PC-9 (cell line): ENCODE measurements at regions not wholly inside any gene's neighbourhood (a gene's known extent, or its start where the extent isn't known, plus 50 kb on each side); places are given as distances from the start of the nearest gene placed in this dataset.

Experiments
- BruUV-seq: library from RNA; stranded (reverse); fragments of 400-500 nt; replicated peaks from 2 replicates; lab custom pipeline; 2021; lab: Mats Ljungman, UMichigan
- CTCF ChIA-PET: fragments of 300-600 bp; sonication (Branson Sonifier 250); formaldehyde crosslinking; loops from one replicate; lab custom pipeline; 2022; ENCODE audit warnings: antibody characterized with exemption; lab: Charles Lee
- POLR2A ChIA-PET: fragments of 300-600 bp; sonication (Branson Sonifier 250); formaldehyde crosslinking; loops from one replicate; lab custom pipeline; 2022; ENCODE audit warnings: antibody characterized with exemption; ENCODE audit not compliant: unreplicated experiment; lab: Charles Lee
- DNase-seq, 2 experiments: peaks; one replicate each; pipeline versions ENCODE4 v3.0.0 to v3.0.0-alpha.2; 2015 to 2022; ENCODE audit warnings: mixed read lengths in 1 of 2
- H2AFZ ChIP-seq: fragments of 200-600 bp; sonication (generic); 2 replicates; pipeline ENCODE4 v1.8.1; 2017; ENCODE audit warnings: antibody characterized with exemption
- H3F3A ChIP-seq: fragments of 200-600 bp; sonication (generic); 2 replicates; pipeline ENCODE4 v1.8.1; 2017; ENCODE audit warnings: antibody characterized with exemption, mild to moderate bottlenecking, low read depth; ENCODE audit not compliant: insufficient read depth
- H3K27ac ChIP-seq: fragments of 200-600 bp; sonication (generic); 2 replicates; pipeline ENCODE4 v1.6.1; 2016; ENCODE audit warnings: mixed run types
- H3K27me3 ChIP-seq: fragments of 200-600 bp; sonication (generic); 2 replicates; pipeline ENCODE4 v1.6.1; 2016; ENCODE audit warnings: low read depth, mixed run types; ENCODE audit not compliant: insufficient read depth
- H3K36me3 ChIP-seq: fragments of 200-600 bp; sonication (generic); 2 replicates; pipeline ENCODE4 v1.6.1; 2016; ENCODE audit warnings: low read depth, mixed run types
- H3K4me1 ChIP-seq: fragments of 200-600 bp; sonication (generic); replicated peaks from 2 replicates; pipeline ENCODE4 v1.6.1; 2016; ENCODE audit warnings: mixed run types; ENCODE audit not compliant: insufficient read depth
- H3K4me2 ChIP-seq: fragments of 200-600 bp; sonication (generic); 2 replicates; pipeline ENCODE4 v1.6.1; 2017; ENCODE audit warnings: mixed run types
- H3K4me3 ChIP-seq: fragments of 200-600 bp; sonication (generic); 2 replicates; pipeline ENCODE4 v1.6.1; 2016; ENCODE audit warnings: mixed run types
- H3K79me2 ChIP-seq: fragments of 200-600 bp; sonication (generic); 2 replicates; pipeline ENCODE4 v1.6.1; 2017; ENCODE audit warnings: low read depth, mixed run types
- H3K9me2 ChIP-seq: fragments of 200-600 bp; sonication (generic); 2 replicates; pipeline ENCODE4 v1.8.1; 2017; ENCODE audit warnings: mild to moderate bottlenecking; ENCODE audit not compliant: insufficient read depth
- H3K9me3 ChIP-seq: fragments of 200-600 bp; sonication (generic); 2 replicates; pipeline ENCODE4 v1.8.1; 2016; ENCODE audit warnings: low read depth; ENCODE audit not compliant: insufficient read depth
- H4K20me1 ChIP-seq: fragments of 200-600 bp; sonication (generic); 2 replicates; pipeline ENCODE4 v1.8.1; 2017; ENCODE audit not compliant: insufficient read depth
- EZH2 ChIP-seq: fragments of 200-600 bp; sonication (generic); IDR thresholded peaks from 2 replicates; pipeline ENCODE4 v1.8.0; 2017; ENCODE audit warnings: antibody characterized with exemption, low read depth
- intact Hi-C: fragments of 100-400 bp; cut with micrococcal nuclease; formaldehyde crosslinking; loops from one replicate; pipeline ENCODE4 v1.10.0; 2022; ENCODE audit not compliant: unreplicated experiment
- TF ChIP-seq, protein P1 (sequence below): fragments of 200-600 bp; sonication (generic); conservative IDR thresholded peaks from 2 replicates; pipeline ENCODE4 v1.6.1; 2017; ENCODE audit warnings: mixed run types, antibody characterized with exemption, mild to moderate bottlenecking, moderate library complexity

DNA sequence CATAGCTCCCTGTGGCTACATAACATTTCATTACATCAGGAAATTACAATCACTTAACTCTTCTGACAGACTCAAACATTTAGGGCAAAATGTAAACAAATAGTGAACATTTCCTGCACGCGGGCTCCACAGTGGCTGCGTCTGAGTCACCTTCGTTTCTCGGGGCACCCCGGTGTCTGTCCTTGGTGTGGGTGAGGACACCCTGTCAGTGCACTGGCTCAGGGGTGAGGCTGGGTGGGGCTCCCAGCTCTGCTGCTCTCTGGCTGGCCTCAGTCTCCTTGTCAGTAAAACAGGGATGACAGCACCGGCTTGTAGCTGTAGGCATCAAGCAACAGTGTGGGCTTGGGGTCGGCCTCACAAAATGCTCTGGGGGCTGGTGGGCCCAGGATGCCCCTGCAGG, 237.1 kb upstream of the SHH start:
- no peak for DNase-seq
- peaks cover 5% of the 10 kb centered on the region; the same call in 1 of the 2 replicates for H3K4me1 ChIP-seq
- intact Hi-C loops, result no loop called here
- H3K4me2 ChIP-seq, result no peak overlapping the region
- H3K79me2 ChIP-seq, result no peaks in the 10 kb centered on the region
- CTCF ChIA-PET, result no interaction called here
- peaks cover 56% of the 10 kb centered on the region for H3K27me3 ChIP-seq
- 0 out of 2 replicates have a peak, but pooled peaks cover 3% of the 10 kb centered on the region for H3K9me3 ChIP-seq
- H3K27ac ChIP-seq, result no peak overlapping the region
- H3K4me3 ChIP-seq, result no peak overlapping the region
- no peak overlapping the region; the same call in 1 of the 2 replicates for H2AFZ ChIP-seq
- H3F3A ChIP-seq, result peaks cover 11% of the 10 kb centered on the region
- POLR2A ChIA-PET, result no interaction called here
- no peaks in the 10 kb centered on the region for H3K36me3 ChIP-seq
- no peaks in the 10 kb centered on the region for H4K20me1 ChIP-seq
- no peaks in the 10 kb centered on the region for H3K9me2 ChIP-seq
- BruUV-seq, result no TSS peak
- TF ChIP-seq, protein P1, sequence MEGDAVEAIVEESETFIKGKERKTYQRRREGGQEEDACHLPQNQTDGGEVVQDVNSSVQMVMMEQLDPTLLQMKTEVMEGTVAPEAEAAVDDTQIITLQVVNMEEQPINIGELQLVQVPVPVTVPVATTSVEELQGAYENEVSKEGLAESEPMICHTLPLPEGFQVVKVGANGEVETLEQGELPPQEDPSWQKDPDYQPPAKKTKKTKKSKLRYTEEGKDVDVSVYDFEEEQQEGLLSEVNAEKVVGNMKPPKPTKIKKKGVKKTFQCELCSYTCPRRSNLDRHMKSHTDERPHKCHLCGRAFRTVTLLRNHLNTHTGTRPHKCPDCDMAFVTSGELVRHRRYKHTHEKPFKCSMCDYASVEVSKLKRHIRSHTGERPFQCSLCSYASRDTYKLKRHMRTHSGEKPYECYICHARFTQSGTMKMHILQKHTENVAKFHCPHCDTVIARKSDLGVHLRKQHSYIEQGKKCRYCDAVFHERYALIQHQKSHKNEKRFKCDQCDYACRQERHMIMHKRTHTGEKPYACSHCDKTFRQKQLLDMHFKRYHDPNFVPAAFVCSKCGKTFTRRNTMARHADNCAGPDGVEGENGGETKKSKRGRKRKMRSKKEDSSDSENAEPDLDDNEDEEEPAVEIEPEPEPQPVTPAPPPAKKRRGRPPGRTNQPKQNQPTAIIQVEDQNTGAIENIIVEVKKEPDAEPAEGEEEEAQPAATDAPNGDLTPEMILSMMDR, result no peak
- TF ChIP-seq EZH2, result no peak

DNA sequence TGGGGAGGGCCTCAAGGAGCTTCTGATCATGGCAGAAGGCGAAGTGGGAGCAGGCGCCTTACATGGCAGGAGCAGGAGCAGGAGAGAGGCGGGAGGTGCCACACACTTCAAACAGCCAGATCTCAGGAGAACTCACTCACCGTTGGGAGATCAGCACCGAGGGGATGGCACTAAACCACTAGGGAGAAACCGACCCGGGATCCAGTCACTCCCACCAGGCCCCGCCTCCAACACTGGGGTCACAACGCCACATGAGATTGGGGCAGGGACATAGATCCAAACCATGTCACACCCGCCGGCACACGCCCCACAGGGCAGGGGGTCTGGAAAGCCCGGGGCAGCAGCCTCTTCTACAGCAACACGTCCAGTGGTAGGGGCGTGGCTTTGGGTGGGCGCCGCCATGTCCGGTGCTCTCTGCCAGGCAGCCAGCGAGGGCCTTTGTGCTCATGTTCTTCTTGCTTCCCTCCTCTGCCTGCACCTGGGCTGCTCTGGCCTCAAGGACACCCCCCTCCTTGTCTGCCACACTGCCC, 233.8 kb upstream of the SHH start:
- Histone ChIP-seq H4K20me1 (no peaks in the 10 kb centered on the region), H2AFZ (no peak overlapping the region), H3K4me3 (no peak overlapping the region), H3F3A (peaks cover 11% of the 10 kb centered on the region), H3K9me3 (0 out of 2 replicates have a peak, but pooled peaks cover 3% of the 10 kb centered on the region), H3K27me3 (peaks cover 69% of the 10 kb centered on the region), H3K9me2 (no peaks in the 10 kb centered on the region), H3K4me1 (peaks cover 5% of the 10 kb centered on the region; the same call in 1 of the 2 replicates), H3K4me2 (no peak overlapping the region), H3K36me3 (no peaks in the 10 kb centered on the region), H3K27ac (no peak overlapping the region), H3K79me2 (no peaks in the 10 kb centered on the region)
- no peak for DNase-seq
- no TSS peak for BruUV-seq
- POLR2A ChIA-PET, result no interaction called here
- CTCF ChIA-PET, result no interaction called here
- intact Hi-C loops, result no loop called here
- TF ChIP-seq, protein P1, result no peak
- TF ChIP-seq EZH2, result no peak

DNA sequence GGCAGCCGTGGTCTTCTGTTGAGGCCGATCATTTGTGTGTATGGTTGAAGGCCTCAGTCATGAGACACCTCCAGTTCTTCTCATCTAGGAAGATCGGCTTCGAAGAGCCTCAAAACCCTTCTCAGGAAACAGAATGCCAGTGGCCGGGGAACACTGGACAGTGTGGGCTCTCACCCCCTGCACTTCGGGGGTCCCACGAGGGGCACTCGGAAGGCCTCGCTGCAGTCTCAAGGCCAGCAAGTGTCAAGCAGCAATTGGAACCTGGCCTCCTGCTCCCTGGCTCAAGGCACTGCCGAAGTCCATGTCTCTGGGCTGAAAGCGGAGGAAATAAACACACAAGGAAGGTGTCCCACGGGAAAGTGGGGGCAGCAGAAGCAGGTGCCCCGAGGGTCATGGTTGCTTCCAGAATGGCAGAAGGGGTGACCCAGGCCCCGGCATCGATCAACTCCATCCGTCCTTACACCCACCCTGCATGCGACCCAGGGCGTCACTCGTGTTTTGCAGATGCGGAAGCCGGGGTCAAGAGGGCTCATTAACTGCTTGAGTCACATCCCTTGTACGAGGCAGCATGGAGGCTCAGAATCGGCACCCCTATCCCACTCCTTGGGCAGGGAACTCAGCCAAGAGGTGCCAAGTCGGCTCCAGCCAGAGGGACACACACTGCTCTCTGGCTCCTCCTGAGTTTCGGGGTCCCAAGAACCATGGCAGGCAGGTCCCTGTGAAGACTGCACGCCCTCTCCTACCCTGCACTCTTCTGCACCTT, 231.3 kb upstream of the SHH start:
- no peak overlapping the region for H3K4me3 ChIP-seq
- BruUV-seq, result no TSS peak

More for the DNA sequence above, 231.3 kb upstream of the SHH start:
- TF ChIP-seq, protein P1, result no peak
- no peak for TF ChIP-seq EZH2
- H3K27ac ChIP-seq, result no peak overlapping the region
- H3K4me2 ChIP-seq, result no peak overlapping the region
- H3K4me1 ChIP-seq, result no peaks in the 10 kb centered on the region
- ChIA-PET CTCF (no interaction called here), POLR2A (no interaction called here)
- no peak for DNase-seq
- H3K9me3 ChIP-seq, result no peaks in the 10 kb centered on the region
- no peak overlapping the region for H2AFZ ChIP-seq
- H4K20me1 ChIP-seq, result no peaks in the 10 kb centered on the region
- no peaks in the 10 kb centered on the region for H3K36me3 ChIP-seq
- H3K79me2 ChIP-seq, result no peaks in the 10 kb centered on the region
- H3F3A ChIP-seq, result peaks cover 7% of the 10 kb centered on the region
- H3K9me2 ChIP-seq, result no peaks in the 10 kb centered on the region
- peaks cover 88% of the 10 kb centered on the region for H3K27me3 ChIP-seq
- intact Hi-C loops, result no loop called here
